Kidney glomerular epithelial cell (primary cell): ENCODE measurements at regions not wholly inside any gene's neighbourhood (a gene's known extent, or its start where the extent isn't known, plus 50 kb on each side); places are given as distances from the start of the nearest gene placed in this dataset.

Experiments used
- DNase-seq: peaks from one replicate; lab custom pipeline; 2025; lab: John Stamatoyannopoulos, UW

DNA sequence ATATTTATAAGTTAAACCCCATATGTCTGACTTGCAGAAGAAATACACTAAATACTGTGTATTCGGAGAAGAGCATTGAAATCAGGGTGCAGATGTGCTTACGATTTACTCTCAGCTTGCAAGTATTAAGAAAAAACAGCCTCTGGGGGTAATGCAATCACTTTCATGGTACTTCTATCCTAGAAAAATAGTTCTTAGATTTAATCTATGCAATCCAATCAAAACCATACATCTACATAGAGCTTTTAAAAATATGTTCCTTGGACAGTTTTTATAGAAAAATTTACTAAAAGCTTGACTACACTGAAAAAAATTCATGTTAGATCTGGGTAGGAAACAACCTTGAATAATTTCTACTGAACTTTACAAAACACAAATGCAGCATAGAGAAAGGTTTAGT, 890.3 kb upstream of the ADGRL2 start:
- no peak for DNase-seq

DNA sequence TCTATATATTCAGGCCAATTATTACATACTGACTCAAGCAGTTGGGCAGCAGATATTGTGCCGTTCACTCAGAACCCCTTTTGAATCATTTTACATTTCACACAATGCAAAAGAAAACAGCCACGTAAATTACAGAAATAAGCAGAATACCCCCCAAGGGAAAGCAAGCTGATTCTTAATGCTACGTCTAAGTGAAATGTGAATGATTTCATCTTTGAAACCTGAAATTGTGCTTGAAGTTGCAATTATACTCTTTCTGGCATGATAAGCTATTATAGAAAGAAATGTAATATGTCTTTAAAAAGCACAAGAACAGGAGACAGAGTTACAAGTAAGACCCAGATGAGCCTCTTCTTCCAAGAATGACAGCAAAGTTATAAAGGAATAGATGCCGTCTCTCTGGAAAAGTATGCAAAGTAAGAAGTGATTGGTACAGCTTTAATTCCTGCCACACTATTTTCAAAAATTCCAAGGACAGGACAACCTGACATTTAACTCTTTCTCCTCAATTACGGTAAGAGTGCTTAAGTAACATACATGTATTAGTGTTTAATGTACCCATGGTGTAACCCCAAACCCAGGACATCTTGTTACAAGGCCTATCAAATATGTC, 891.5 kb upstream of the ADGRL2 start:
- no peak for DNase-seq

DNA sequence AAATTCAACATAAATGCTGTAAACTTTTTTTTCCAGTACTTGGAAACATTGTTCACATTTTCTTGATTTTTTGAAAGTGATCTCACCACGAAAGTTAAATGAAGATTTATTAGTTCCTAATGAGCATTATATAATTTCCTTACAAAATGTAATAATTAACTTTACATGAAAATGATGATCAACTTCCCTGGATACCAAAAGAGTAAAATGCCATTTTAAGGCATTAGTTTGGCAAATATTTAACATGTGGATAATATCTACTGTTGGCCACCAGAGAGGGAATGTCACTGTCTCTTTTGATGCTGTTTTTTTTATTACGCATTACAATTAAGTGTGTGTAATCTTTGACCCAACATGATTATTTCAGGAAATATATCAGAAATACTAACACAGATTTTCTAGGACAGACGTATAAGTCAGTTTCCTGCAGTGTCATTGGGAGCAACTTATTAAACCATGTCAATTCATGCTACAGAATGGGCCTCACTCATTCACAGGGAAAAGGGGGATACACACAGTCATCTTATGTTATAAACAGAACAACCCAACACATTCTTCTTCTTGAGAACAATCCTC, 903.9 kb upstream of the ADGRL2 start:
- peak; percentile 42 for DNase-seq

DNA sequence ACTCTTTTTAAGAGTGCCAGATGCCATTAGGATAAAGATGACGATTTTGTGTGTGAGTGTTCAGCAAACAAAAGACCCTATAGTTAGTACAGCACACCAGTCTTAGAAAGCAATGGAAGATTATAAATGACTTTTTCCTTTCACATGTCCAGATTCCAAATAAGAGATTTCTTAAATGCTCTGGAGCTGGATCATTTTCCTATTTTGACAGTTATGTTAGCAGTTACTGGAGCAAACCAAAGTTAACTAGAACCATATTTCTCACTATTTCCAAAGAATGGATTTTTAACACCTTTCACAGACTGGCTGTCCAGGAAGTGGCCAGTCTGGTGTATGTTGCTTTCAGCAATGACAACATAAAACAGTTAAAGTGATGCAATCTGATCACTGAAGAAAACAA, 905.8 kb upstream of the ADGRL2 start:
- DNase-seq, result no peak

DNA sequence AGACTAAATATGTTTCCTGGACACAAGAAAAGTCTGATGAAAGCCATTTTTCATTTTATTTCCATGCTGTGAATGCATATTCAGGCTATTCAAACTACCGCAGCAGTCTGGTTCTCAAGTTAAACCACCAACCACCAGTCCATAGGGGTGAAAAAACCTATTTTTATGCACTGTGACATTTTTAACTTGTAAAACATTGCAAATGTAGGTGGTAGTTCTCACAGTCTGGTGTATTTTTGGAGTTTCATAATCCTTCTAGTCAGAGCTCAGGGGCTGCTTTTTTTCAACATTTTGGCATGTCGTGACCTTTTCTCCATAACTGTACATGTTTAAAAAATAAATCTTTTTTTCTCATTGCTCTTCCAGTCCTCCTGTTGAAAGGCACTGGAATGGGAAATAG, 907.6 kb upstream of the ADGRL2 start:
- no peak for DNase-seq

DNA sequence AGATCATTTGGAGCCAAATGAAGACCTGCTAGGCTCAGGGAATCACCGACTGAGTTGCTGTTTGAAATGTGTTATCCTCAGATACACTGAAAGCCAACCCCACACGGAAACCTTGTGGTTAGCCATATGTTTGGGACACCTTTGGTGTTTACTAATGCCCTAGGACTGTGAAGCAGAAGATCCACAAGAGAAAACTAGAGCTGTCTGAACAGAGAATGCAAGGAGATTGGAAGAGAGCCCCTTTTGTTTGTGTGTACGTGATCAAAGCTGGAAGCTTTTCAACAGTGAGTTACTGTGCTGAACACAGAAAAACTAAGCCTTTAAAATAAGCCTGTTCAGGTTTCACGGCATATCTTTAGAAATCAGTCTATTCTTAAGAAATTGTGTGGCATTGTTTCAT, 908.2 kb upstream of the ADGRL2 start:
- no peak for DNase-seq

DNA sequence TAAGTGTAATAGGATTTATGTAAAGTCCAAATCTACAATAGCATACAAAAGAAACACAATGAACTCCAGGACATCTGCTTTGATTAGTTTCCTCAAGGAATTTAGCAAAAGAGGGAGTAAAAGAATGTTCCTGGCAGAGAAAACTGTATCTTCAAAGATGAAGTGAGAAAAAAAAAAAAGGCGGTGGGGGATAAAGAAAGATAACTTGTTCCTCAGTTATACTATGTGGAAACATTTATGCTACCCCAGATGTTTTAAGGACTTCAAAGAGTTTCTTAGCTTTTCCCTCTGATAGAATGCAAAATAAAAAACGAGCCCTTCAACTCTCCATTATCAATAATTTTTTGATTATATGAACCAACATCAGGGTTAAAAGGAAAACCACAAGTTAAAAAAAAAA, 908.9 kb upstream of the ADGRL2 start:
- no peak for DNase-seq

DNA sequence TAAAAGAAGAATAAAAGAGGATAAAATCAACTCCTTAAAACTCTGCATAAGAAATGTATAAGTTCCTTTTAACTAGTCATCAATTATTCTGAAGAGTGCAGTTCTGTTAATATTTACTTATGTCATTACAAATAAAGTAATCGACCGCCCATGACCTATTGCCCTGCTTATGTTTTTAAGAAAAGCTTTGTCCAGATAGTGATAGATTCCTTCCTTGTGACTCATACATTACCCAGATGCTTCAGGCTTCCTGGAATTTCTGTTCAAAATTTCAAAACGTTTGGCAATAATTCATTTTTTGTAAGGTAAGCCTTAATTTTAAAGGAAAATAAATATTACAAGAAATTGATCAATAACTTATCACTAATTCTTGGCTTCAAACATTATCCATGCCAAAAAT, 918.2 kb upstream of the ADGRL2 start:
- DNase-seq, result peak; percentile 50

DNA sequence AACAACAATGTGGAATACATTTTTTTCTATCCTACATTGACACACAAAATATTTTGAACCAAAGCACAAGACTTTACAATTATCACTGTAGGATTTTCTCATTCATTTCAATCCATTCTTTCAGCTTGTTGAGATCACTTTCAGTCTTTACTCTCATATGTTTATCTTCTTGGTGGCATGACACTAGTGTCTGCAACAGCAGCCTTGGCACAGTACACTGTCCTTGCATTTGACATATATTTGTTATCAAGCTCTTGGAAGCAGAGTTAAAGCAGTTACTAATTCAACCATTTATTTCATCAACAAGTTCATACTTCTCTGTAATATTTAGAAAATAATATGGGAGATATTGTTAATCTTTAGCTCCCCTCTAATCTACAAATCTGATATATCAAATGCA, 922.4 kb upstream of the ADGRL2 start:
- DNase-seq, result no peak

DNA sequence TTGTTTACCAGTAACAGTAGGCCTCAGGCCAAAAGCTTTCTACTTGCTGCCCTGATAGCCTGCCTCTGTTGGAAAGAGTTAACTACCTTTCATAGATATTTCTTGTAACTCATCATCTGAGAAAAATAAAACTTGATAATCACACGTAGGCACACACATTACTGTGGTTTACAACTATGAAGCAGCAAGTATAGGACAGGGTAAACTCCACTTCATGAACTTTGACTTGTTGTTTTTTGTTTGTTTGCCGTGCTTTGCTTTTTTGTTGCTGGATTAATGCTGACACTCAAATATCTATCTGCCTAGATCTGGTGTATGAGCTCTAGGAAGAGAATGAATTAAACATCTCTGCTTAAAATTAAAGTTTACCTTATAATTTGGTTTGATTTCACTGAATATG, 924.7 kb upstream of the ADGRL2 start:
- no peak for DNase-seq

DNA sequence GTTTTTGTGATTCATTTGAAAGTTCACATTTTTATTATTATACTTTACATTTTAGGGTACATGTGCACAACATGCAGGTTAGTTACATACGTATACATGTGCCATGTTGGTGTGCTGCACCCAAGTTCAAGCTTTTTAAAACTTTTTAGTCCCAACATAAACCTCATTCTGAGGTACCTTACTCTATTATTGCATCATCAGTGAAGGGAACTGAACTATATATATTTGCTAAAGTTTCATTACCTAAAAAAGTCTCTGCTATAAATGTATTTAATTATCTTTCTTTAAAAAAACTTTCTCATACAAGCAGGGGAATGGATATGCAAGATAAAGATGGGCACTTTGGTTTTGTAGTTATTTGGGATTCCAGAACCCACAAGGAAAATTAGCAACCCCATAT, 931.4 kb upstream of the ADGRL2 start:
- no peak for DNase-seq

DNA sequence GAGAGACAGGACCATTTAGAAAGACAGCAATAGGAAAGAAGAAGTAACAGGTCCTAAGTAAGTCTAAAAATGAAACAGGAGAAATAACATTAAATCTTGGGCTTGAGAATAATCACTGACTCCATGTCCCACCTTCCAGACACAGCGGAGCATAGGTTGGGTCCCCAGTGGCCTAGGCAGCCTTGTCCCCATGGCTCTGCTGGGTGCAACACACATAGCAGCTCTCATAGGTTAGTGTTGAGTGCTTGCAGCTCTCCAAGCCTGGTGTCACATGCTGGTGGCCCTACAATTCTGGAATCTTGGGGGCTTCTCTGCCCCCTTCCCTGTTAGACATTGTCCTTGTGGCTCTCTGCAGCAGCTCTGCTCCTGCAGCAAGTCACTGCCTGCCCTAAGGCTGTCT, 952.8 kb upstream of the ADGRL2 start:
- DNase-seq, result no peak

DNA sequence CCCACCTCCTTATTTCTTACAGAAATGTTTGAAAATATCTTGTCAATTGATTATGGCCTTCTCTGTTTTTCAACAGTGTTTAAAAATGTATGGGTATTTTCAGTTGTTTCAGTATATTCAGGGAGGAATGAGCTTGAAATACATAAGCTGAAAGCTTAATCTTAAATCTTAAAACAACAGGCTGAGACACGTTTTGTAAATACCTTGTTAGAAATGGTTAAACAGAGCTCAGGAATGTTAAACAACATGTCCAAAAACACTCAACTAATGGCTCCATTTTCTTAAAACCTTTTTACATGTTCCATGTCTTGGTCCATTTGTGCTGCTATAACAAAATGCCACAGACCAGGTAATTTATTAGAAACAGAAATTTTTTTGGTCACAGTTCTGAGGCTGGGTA, 953.8 kb upstream of the ADGRL2 start:
- no peak for DNase-seq

DNA sequence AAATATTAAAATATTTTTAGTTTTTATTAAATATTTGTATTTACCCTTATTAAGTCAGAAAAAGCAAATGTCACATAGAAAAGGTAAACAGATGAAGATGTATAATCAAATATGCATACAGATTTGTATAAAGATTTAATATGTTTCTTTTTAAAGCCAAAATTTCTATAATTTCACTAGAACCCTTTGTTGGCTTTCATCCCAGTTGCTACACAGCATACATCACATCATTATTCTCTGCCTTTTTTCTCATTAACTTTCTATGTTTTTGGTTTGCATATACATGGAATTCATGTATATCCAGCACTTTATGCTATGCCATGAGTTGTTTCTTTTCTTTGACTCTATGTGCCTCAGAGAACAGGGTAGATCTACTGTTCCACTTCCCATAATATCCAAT, 957.9 kb upstream of the ADGRL2 start:
- no peak for DNase-seq

DNA sequence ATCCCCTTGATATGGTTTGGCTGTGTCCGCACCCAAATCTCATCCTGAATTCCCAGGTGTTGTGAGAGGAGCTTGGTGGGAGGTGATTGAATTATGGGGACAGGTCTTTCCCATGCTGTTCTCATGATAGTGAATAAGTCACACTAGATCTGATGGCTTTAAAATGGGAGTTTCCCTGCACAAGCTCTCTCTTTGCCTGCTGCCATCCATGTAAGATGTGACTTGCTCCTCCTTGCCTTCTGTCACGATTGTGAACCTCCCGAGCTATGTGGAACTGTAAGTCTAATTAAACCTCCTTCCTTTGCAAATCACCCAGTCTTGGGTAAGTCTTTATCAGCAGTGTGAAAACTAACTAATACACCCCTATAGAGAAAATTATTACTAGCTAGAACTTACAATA, 959.5 kb upstream of the ADGRL2 start:
- DNase-seq, result no peak

DNA sequence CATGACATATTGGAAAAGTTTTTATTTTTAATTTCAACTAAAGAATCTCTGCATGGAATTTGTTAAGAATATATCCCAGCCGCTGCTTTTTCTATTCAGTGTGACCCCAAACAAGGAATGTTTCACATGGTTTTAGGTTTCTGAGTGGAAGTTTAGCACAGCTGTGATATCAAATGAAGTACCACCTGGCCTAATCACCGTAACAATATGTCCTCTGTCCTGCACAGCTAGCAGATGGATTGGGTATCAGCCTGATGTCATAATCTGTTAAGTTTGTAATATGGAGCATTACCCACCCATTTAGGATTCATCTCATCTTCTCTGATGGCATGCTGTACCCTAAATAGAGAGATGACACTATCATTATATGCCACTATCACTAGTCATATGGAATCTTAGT, 963.7 kb upstream of the ADGRL2 start:
- DNase-seq, result no peak

DNA sequence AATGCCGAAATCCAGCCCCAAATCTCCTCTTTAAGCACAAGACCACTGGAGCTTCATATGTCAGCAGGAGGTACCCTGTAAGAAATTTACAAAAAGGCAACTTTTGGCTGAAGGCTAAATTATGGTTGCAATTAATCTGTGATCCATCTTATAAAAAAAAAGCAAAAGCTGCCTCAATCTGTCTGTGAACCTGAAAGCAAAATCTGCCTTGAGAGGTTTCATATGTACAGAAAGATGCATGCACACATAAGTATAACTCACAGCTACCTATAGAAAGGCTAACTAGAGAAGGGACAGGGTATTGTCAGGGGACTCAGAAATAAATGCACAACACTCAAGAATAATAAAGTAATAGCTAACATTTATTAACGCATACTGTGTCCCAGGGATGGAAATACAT, 964.2 kb upstream of the ADGRL2 start:
- no peak for DNase-seq

DNA sequence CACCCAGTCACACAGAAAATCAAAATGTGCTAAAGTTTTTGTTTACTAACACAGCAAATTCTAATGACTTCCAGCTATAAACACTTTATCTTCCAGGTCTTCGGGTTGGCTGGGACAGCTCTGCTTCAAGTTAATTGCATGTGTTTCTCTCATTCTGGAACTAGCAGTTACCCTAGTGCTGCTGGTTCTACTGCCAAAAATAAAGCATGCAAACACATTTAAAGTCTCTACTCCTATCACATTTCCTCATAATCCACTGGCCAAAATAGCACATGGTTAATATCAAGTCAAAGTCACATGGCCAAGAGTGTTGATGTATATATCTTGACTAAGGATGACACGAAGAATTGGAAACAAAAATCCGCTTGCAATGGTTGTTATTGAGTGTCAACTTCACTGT, 973.1 kb upstream of the ADGRL2 start:
- no peak for DNase-seq

DNA sequence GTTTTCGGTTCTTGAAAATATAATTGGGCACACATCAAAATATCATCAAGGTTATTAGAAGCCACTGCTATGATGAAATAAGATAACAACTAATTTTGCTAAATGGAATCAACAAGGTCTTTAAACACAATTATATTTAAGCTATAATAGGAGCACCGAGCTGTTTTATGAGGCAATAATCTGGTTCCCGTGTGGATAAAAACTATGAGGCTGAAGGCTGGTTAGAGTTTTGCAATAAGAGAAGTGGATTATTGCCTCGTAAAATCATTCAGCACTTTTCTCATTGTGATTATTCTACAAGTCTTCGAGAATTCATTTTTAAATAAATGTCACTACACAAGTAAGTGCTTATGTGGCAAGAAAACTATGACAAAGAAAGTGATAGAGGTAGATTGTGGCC, 975.7 kb upstream of the ADGRL2 start:
- no peak for DNase-seq

DNA sequence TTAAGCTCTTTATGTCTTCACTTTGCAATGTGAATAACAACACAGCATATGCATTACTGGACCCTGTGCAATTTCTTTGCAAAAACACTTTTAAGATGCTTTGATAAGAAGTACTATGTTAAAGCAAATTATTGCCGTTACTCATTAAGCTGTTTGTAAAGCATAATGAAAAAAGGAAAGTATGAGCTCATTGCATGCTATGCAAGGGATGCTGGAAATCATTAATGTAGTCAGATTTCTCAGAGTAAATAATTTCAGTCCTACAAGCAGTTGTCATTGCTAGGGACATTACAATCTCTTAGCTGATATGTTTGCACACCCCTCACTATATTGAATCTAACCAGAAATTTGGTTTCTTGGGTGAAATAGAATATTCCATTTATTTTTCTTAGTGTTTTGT, 982.5 kb upstream of the ADGRL2 start:
- DNase-seq, result no peak

DNA sequence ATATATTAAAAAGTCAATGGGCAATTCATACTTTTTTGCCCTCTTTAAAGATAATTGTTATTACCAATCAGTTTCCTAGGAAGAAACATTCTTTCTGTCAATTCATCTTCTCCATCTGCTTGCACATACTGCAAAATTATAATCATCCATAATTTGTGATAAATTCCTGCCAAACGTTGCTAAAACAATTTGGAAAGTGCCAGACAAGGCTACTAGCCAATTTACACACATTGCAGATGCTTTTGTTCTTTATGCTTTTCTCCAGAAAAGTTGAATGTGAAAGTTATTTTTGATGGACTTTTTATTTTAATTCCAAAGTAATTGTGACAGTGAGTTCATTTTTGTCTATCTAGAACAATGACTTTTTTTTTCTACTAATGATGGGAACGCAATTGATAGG, 992.8 kb upstream of the ADGRL2 start:
- DNase-seq, result no peak

DNA sequence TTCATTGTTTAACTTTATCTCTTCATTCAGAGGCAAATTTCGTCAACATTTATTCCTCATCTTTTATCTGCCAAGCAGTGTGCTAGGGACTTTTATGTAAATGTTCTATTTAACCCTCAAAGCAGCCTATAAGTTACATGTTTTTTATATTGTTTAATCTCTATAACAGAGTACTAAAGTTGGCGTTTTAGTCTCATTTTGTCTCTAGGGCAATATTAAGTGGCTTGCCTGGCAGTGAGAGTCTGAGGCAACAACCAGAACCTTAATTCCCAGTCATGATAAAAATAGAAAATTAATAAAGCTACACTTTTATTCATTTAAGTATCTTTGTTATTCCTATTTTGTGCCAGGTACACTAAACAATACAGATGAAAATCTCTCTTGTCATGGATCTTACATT, 994.3 kb upstream of the ADGRL2 start:
- no peak for DNase-seq

DNA sequence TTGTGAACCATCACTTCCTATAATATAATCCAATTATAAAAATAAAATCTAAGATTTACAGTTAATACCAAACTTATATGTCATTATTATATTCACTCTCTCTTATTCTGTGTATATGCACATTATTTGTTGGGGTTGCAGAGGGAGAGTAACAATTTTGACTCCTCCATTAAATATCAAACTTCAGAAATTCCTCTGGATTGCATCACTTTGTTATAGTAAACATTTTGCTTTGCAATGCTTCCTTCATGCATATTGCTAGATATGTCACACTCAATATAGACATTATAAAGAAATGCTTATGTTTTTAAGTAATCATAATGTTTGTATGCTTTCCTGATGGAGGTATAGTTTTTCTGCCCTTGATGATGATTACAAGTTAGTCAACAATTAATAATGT, 999.0 kb upstream of the ADGRL2 start:
- no peak for DNase-seq

DNA sequence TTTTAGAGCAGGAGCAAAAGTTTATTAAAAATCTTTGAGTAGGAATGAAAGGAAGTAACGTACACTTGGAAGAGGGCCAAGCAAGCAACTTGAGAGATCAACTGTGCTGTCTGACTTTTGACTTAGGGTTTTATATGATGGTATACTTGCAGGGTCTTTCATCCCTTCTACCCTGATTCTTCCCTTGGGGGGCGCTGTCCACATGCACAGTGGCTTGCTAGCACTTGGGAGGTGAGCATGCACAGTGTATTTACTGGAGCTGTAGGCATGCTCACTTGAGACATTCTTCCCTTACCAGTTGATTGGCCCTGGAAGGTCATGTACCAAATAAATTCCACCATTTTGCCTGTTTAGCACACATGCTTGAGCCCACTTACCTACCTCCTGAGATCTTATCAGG, 1001.3 kb upstream of the ADGRL2 start:
- no peak for DNase-seq

DNA sequence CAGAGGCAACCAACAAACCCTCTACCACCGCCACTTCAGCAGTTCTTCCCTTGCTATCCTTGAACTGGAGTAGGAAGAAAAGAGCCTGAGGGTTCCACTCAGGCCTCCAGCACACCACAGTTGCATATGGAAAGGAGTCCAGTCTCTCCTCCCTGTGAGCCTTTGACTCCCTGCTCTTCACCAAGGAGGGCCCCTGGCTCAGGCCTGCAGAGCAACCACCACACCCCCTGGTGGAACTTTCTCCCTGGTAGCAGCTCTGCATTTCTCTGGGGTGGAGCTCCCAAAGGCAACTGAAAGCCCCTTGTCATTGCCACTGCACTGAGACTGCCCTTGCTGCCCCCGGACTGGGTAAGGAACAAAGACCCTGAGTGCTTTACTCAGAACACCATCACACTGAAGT, 1021.5 kb upstream of the ADGRL2 start:
- no peak for DNase-seq
